Adrenal gland (tissue), 9 donors: ENCODE measurements at regions not wholly inside any gene's neighbourhood (a gene's known extent, or its start where the extent isn't known, plus 50 kb on each side); places are given as distances from the start of the nearest gene placed in this dataset.

Source experiments
- DNase-seq, 7 donors: peaks; one replicate each; pipeline ENCODE4 v3.0.0-alpha.2; 2019 to 2020
- H3K27ac ChIP-seq, 5 donors: fragments of 200-600 bp; sonication (generic) in 4 of 5; 1 replicate in 3 of 5; 2 replicates in 2 of 5; pipeline versions ENCODE4 v1.5.1 to v1.8.0; 2016 to 2020; ENCODE audit warnings: mild to moderate bottlenecking in 1 of 5
- H3K27me3 ChIP-seq: fragments of 200-600 bp; 2 replicates; pipeline ENCODE4 v1.8.0; 2021
- H3K36me3 ChIP-seq, 2 donors: fragments of 200-600 bp; replicated peaks in 1 of 2; 1 replicate in 1 of 2; 2 replicates in 1 of 2; pipeline versions ENCODE4 v1.5.1 to v1.8.0; 2018 to 2022
- H3K4me1 ChIP-seq, 2 donors: fragments of 200-600 bp; replicated peaks in 1 of 2; 1 replicate in 1 of 2; 2 replicates in 1 of 2; pipeline versions ENCODE4 v1.5.1 to v1.8.0; 2018 to 2021
- H3K4me3 ChIP-seq, 4 donors: fragments of 200-600 bp; sonication (generic) in 3 of 4; one replicate each; pipeline ENCODE4 v1.5.1; 2016 to 2018
- H3K9me3 ChIP-seq, 3 donors: fragments of 200-600 bp; sonication (generic) in 1 of 3; replicated peaks in 1 of 3; 1 replicate in 2 of 3; 2 replicates in 1 of 3; pipeline versions ENCODE4 v1.5.1 to v1.8.0; 2016 to 2021
- POLR2A ChIP-seq, 2 donors: fragments of 450-650 bp; IDR thresholded peaks; one replicate each; pipeline ENCODE4 v1.6.1; 2017; ENCODE audit warnings: antibody characterized with exemption in 2 of 2, mild to moderate bottlenecking in 2 of 2, moderate library complexity in 1 of 2
- WGBS, 4 donors: extraction: QIAGEN DNeasy Blood & Tissue Kit in 2 of 4; methylation state at CpG; one replicate each; pipeline versions ENCODE4 v1.1.5 to v1.1.7; 2013 to 2017; 5-methylcytosine and 5-hydroxymethylcytosine counted together
- intact Hi-C, 2 donors: fragments of 100-400 bp; cut with DNase I; formaldehyde crosslinking; loops; one replicate each; pipeline versions ENCODE4 v1.14.1 to v1.15.0; 2022 to 2023
- TF ChIP-seq, protein P1 (sequence below), 6 experiments: fragments of 450-650 bp in 4 of 6; fragments of 200-600 bp in 2 of 6; sonication (generic) in 1 of 6; IDR thresholded peaks; 1 replicate in 5 of 6; 2 replicates in 1 of 6; pipeline versions ENCODE4 v1.5.1 to v1.8.0; 2016 to 2021; ENCODE audit warnings: antibody characterized with exemption in 6 of 6, mild to moderate bottlenecking in 2 of 6, moderate library complexity in 1 of 6
- donor health status: healthy with polysubstance abuse.
- donor health status: Bipolar disorder and iron deficiency.
- donor health status: DM: yes; HTN: yes; CAD: no.
- donor health status: DM: no; HTN: no; CAD: no.
- donor health status: DM: no; HTN: no; CAD: no.

DNA sequence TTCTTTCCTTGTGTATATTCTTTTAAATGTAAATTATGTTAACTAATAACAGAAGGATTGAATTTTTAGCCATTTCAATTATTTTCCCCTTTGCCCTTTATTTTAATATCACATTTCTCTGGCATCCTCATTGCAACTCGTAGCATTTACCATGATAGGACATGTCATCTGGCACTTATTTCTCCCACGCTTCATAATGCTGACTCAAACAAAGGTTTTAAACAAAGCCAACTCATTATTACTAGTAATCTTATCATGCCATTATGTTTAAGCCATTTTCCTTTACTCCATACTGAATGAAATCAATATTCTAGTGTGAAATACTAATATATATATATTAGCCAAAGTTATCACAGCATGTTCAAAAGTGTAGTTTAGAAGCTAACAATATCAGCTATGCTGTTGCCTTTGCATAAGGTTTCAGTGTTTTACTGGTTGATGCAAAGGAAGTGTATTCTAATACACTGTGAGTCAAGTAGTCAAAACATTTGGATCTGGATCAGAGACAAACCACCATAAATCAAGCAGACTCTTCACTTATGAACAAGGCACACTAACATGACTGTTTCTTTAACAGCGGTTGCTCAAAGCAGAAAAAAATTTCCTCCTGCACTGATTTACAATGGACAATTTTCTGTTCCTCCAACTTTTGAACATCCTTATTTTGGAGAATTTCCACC lies 281.6 kb downstream of the SLC7A11 start:
- TF ChIP-seq, protein P1, sequence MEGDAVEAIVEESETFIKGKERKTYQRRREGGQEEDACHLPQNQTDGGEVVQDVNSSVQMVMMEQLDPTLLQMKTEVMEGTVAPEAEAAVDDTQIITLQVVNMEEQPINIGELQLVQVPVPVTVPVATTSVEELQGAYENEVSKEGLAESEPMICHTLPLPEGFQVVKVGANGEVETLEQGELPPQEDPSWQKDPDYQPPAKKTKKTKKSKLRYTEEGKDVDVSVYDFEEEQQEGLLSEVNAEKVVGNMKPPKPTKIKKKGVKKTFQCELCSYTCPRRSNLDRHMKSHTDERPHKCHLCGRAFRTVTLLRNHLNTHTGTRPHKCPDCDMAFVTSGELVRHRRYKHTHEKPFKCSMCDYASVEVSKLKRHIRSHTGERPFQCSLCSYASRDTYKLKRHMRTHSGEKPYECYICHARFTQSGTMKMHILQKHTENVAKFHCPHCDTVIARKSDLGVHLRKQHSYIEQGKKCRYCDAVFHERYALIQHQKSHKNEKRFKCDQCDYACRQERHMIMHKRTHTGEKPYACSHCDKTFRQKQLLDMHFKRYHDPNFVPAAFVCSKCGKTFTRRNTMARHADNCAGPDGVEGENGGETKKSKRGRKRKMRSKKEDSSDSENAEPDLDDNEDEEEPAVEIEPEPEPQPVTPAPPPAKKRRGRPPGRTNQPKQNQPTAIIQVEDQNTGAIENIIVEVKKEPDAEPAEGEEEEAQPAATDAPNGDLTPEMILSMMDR (IDR thresholded peaks at IDR 0.05): no peak
- TF ChIP-seq POLR2A (IDR thresholded peaks at IDR 0.05): no peak
- intact Hi-C loops: no loop called here
- H3K27ac ChIP-seq: no peak overlapping the region
- 55 to 60% (median 58%) methylated on average over 3 of the region's 3 CpGs for WGBS, 4 donors
- no peaks in the 10 kb centered on the region for H3K9me3 ChIP-seq
- no peaks in the 10 kb centered on the region for H3K27me3 ChIP-seq
- H3K36me3 ChIP-seq: no peaks in the 10 kb centered on the region
- no peak overlapping the region for H3K4me3 ChIP-seq
- no peaks in the 10 kb centered on the region for H3K4me1 ChIP-seq
- DNase-seq: no peak

DNA sequence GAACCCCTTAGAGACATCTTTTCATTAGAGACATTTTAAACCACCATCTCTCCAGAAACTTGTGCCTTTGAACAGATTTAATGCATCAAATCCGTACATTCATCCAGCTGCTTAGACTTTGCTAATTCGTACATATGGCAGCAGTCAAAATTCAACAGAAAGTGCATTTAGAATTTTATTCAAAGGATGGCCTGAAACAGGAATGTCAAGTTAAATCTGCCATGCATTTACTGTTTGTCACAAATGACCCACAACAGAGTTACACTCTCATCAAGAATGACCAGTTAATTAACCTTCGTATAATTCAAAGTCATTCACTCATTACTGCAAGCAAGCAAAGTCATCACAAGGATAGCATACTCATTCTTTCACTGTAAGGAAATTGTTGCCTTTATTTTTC lies 284.3 kb downstream of the SLC7A11 start:
- WGBS, 4 donors: 80 to 89% (median 85%) methylated on average over 3 of the region's 3 CpGs
- H3K27me3 ChIP-seq: no peaks in the 10 kb centered on the region
- no peak overlapping the region for H3K4me3 ChIP-seq
- no peak overlapping the region for H3K27ac ChIP-seq
- DNase-seq: no peak
- no peaks in the 10 kb centered on the region for H3K4me1 ChIP-seq
- H3K36me3 ChIP-seq: no peaks in the 10 kb centered on the region
- TF ChIP-seq POLR2A (IDR thresholded peaks at IDR 0.05): no peak
- TF ChIP-seq, protein P1 (IDR thresholded peaks at IDR 0.05): no peak
- no peaks in the 10 kb centered on the region for H3K9me3 ChIP-seq
- intact Hi-C loops: no loop called here

DNA sequence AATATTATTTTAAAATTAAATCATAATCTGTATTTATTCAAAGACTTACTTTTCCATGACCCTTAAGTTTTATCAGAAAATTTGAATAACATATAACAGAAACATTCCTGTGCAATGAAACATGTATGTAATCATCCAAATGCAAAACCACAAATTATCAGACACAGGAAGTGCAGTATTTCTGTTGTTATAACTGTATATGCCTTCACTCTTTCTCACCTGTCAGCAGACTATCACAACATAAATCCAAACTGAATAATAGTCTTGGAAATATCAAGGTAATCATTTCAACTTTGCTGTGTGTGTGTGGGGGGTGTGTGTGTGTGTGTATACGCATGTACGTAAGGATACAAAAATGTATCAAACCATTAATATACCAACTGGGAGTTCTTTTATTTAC lies 285.9 kb downstream of the SLC7A11 start:
- no peaks in the 10 kb centered on the region for H3K9me3 ChIP-seq
- no peaks in the 10 kb centered on the region for H3K27me3 ChIP-seq
- no peaks in the 10 kb centered on the region for H3K36me3 ChIP-seq
- 90 to 96% (median 93%) methylated on average over 2 of the region's 2 CpGs for WGBS, 4 donors
- DNase-seq: no peak
- TF ChIP-seq POLR2A (IDR thresholded peaks at IDR 0.05): no peak
- TF ChIP-seq, protein P1 (IDR thresholded peaks at IDR 0.05): no peak
- H3K27ac ChIP-seq: no peak overlapping the region
- no peak overlapping the region for H3K4me3 ChIP-seq
- intact Hi-C loops: no loop called here
- no peaks in the 10 kb centered on the region for H3K4me1 ChIP-seq

DNA sequence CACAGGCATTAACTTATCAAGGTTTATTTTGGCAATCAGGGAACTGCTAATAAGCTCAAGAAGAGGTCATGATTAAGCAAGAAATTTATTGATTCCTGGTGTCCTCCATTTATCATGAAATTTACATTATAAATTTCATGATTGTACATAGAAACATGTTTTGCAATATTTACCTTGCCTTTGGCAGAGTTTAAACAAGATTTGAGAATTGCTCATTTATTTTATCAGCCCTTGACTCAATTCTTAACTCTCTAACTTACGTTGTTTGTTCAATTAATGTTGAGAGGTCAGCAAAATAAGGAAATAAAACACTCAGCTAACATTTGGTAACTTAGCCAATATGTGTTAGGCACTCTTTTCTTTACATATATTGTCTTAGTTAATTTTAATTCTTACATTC lies 286.6 kb downstream of the SLC7A11 start:
- TF ChIP-seq POLR2A (IDR thresholded peaks at IDR 0.05): no peak
- TF ChIP-seq, protein P1 (IDR thresholded peaks at IDR 0.05): no peak
- H3K36me3 ChIP-seq: no peaks in the 10 kb centered on the region
- H3K4me3 ChIP-seq: no peak overlapping the region
- no peaks in the 10 kb centered on the region for H3K4me1 ChIP-seq
- H3K27ac ChIP-seq: no peak overlapping the region
- no peak for DNase-seq
- H3K27me3 ChIP-seq: no peaks in the 10 kb centered on the region
- intact Hi-C loops: no loop called here
- 59 to 83% (median 75%) methylated on average over 1 of the region's 1 CpG for WGBS, 4 donors
- H3K9me3 ChIP-seq: no peaks in the 10 kb centered on the region
